ENCODE measurements at regions not wholly inside any gene's neighbourhood (a gene's known extent, or its start where the extent isn't known, plus 50 kb on each side); places are given as distances from the start of the nearest gene placed in this dataset.

- DNase-seq (ENCODE audit: low spot score) = peak; percentile 6
These were observed 1317.4 kb upstream of the CDH9 start for GRCh38 chr5:28355831-28356230.

GRCh38 chr5:28346696-28347095, 1308.3 kb upstream of the CDH9 start:
- no peak for DNase-seq (ENCODE audit: low spot score)

GRCh38 chr5:28344836-28345433, 1306.5 kb upstream of the CDH9 start:
- no peak for DNase-seq (ENCODE audit: low spot score)

GRCh38 chr5:28329176-28329575, 1290.8 kb upstream of the CDH9 start:
- DNase-seq (ENCODE audit: low spot score) = no peak

GRCh38 chr5:28328681-28329080, 1290.3 kb upstream of the CDH9 start:
- DNase-seq (ENCODE audit: low spot score) = no peak

GRCh38 chr5:28324174-28324573, 1285.8 kb upstream of the CDH9 start:
- DNase-seq (ENCODE audit: low spot score) = no peak

- DNase-seq (ENCODE audit: low spot score) = no peak
These were observed 1275.6 kb upstream of the CDH9 start for GRCh38 chr5:28313953-28314352.

- peak; percentile 28 for DNase-seq (ENCODE audit: low spot score)
These were observed 1275.0 kb upstream of the CDH9 start for GRCh38 chr5:28313321-28313951.

GRCh38 chr5:28310696-28311095, 1272.3 kb upstream of the CDH9 start:
- DNase-seq (ENCODE audit: low spot score) = no peak

GRCh38 chr5:28305891-28306290, 1267.5 kb upstream of the CDH9 start:
- no peak for DNase-seq (ENCODE audit: low spot score)

- DNase-seq (ENCODE audit: low spot score) = peak; percentile 11
These were observed 1263.3 kb upstream of the CDH9 start for GRCh38 chr5:28301712-28302111.

- DNase-seq (ENCODE audit: low spot score) = no peak
These were observed 1258.0 kb upstream of the CDH9 start for GRCh38 chr5:28296254-28297013.

GRCh38 chr5:28287021-28287420, 1248.6 kb upstream of the CDH9 start:
- peak; percentile 26 for DNase-seq (ENCODE audit: low spot score)

- peak; percentile 10 for DNase-seq (ENCODE audit: low spot score)
These were observed 1248.2 kb upstream of the CDH9 start for GRCh38 chr5:28286566-28286965.

- no peak for DNase-seq (ENCODE audit: low spot score)
These were observed 1246.4 kb upstream of the CDH9 start for GRCh38 chr5:28284788-28285187.

- peak; percentile 5 for DNase-seq (ENCODE audit: low spot score)
These were observed 1243.0 kb upstream of the CDH9 start for GRCh38 chr5:28281351-28281750.

- no peak for DNase-seq (ENCODE audit: low spot score)
These were observed 1237.5 kb upstream of the CDH9 start for GRCh38 chr5:28275931-28276330.

- DNase-seq (ENCODE audit: low spot score) = no peak
These were observed 1231.6 kb upstream of the CDH9 start for GRCh38 chr5:28269978-28270377.

- DNase-seq (ENCODE audit: low spot score) = no peak
These were observed 1227.5 kb upstream of the CDH9 start for GRCh38 chr5:28265877-28266276.

- DNase-seq (ENCODE audit: low spot score) = no peak
These were observed 1216.5 kb upstream of the CDH9 start for GRCh38 chr5:28254846-28255245.

- no peak for DNase-seq (ENCODE audit: low spot score)
These were observed 1215.0 kb upstream of the CDH9 start for GRCh38 chr5:28253431-28253830.

GRCh38 chr5:28249771-28250415, 1211.5 kb upstream of the CDH9 start:
- DNase-seq (ENCODE audit: low spot score) = no peak
